ENCODE measurements at regions not wholly inside any gene's neighbourhood (a gene's known extent, or its start where the extent isn't known, plus 50 kb on each side); places are given as distances from the start of the nearest gene placed in this dataset.

DNA sequence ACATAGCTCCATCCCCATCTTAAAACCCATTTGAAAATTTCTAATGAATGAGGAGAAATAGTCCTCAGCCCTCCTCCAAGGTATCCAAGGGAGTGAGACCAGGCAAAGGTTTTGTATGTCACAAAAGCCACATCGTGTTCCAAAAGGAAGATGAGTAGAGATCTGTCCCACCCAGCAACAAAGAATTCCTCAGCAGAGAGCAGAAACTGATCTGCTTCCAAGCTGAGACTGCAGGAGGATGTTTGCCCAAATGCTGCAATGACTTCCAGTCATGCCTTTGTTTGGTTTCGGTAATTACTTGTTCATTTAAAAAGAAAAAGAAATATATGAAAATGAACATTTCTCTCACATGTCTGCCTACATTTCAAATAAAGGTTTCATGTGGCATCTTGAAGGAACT, 186.9 kb downstream of the SETD4 start:
- H3K27ac Mint-ChIP-seq (ENCODE audit: unreplicated experiment) = no peak overlapping the region
- peaks cover 2% of the 10 kb centered on the region for H3K9me3 Mint-ChIP-seq (ENCODE audit: unreplicated experiment)
- no peak overlapping the region for H3K4me3 Mint-ChIP-seq (ENCODE audit: unreplicated experiment)
- H3K4me1 Mint-ChIP-seq (ENCODE audit: low read depth, unreplicated experiment) = no peaks in the 10 kb centered on the region
- peaks cover 8% of the 10 kb centered on the region for H3K27me3 Mint-ChIP-seq (ENCODE audit: unreplicated experiment)
- H3K36me3 Mint-ChIP-seq (ENCODE audit: unreplicated experiment) = peaks cover 8% of the 10 kb centered on the region
- DNase-seq = no peak
- TF ChIP-seq, protein P1, sequence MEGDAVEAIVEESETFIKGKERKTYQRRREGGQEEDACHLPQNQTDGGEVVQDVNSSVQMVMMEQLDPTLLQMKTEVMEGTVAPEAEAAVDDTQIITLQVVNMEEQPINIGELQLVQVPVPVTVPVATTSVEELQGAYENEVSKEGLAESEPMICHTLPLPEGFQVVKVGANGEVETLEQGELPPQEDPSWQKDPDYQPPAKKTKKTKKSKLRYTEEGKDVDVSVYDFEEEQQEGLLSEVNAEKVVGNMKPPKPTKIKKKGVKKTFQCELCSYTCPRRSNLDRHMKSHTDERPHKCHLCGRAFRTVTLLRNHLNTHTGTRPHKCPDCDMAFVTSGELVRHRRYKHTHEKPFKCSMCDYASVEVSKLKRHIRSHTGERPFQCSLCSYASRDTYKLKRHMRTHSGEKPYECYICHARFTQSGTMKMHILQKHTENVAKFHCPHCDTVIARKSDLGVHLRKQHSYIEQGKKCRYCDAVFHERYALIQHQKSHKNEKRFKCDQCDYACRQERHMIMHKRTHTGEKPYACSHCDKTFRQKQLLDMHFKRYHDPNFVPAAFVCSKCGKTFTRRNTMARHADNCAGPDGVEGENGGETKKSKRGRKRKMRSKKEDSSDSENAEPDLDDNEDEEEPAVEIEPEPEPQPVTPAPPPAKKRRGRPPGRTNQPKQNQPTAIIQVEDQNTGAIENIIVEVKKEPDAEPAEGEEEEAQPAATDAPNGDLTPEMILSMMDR (IDR thresholded peaks at IDR 0.05; ENCODE audit: partially characterized antibody, unreplicated experiment) = no peak

DNA sequence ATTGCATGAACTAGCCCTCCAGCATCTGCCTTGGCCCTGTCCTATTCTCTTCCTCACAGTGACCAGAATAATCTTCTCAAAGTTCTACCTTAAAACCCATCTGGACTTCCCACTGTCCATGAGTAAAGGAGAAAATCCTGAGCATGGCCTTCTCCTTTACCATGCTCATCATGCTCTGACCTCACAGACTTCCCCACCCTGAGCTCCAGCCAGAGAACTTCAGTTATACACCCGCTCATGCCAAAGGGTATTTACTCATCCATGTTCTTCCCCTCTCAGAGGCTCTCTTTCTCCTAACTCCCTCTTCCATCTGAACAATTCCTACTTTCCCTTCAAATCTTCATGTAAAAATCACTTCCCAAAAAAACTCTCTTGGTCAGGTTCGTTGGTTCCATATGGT, 188.4 kb downstream of the SETD4 start:
- H3K4me3 Mint-ChIP-seq (ENCODE audit: unreplicated experiment) = no peak overlapping the region
- peaks cover 2% of the 10 kb centered on the region for H3K9me3 Mint-ChIP-seq (ENCODE audit: unreplicated experiment)
- TF ChIP-seq, protein P1 (IDR thresholded peaks at IDR 0.05; ENCODE audit: partially characterized antibody, unreplicated experiment) = no peak
- peaks cover 10% of the 10 kb centered on the region for H3K36me3 Mint-ChIP-seq (ENCODE audit: unreplicated experiment)
- no peak overlapping the region for H3K27ac Mint-ChIP-seq (ENCODE audit: unreplicated experiment)
- peaks cover 8% of the 10 kb centered on the region for H3K27me3 Mint-ChIP-seq (ENCODE audit: unreplicated experiment)
- DNase-seq = no peak
- H3K4me1 Mint-ChIP-seq (ENCODE audit: low read depth, unreplicated experiment) = no peaks in the 10 kb centered on the region

DNA sequence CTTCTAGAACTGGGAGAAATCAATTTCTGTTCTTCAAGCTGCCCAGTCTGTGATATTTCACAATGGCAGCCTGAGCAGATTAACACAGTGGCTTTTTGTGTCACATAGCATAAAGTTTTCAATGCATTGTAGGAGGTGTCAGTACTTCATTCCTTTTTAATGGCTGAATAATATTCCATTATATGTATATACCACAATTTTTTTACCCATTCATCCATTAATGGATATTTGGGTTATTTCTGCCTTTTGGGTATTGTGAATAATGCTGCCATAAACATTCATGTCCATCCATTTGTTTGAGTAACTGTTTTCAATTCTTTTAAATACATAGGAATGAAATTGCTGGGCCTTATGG, 191.5 kb downstream of the SETD4 start:
- H3K9me3 Mint-ChIP-seq (ENCODE audit: unreplicated experiment) = no peaks in the 10 kb centered on the region
- H3K27ac Mint-ChIP-seq (ENCODE audit: unreplicated experiment) = no peak overlapping the region
- H3K4me3 Mint-ChIP-seq (ENCODE audit: unreplicated experiment) = no peak overlapping the region
- H3K27me3 Mint-ChIP-seq (ENCODE audit: unreplicated experiment) = peaks cover 3% of the 10 kb centered on the region
- no peak for DNase-seq
- peaks cover 4% of the 10 kb centered on the region for H3K36me3 Mint-ChIP-seq (ENCODE audit: unreplicated experiment)
- H3K4me1 Mint-ChIP-seq (ENCODE audit: low read depth, unreplicated experiment) = no peaks in the 10 kb centered on the region
- TF ChIP-seq, protein P1 (IDR thresholded peaks at IDR 0.05; ENCODE audit: partially characterized antibody, unreplicated experiment) = no peak

DNA sequence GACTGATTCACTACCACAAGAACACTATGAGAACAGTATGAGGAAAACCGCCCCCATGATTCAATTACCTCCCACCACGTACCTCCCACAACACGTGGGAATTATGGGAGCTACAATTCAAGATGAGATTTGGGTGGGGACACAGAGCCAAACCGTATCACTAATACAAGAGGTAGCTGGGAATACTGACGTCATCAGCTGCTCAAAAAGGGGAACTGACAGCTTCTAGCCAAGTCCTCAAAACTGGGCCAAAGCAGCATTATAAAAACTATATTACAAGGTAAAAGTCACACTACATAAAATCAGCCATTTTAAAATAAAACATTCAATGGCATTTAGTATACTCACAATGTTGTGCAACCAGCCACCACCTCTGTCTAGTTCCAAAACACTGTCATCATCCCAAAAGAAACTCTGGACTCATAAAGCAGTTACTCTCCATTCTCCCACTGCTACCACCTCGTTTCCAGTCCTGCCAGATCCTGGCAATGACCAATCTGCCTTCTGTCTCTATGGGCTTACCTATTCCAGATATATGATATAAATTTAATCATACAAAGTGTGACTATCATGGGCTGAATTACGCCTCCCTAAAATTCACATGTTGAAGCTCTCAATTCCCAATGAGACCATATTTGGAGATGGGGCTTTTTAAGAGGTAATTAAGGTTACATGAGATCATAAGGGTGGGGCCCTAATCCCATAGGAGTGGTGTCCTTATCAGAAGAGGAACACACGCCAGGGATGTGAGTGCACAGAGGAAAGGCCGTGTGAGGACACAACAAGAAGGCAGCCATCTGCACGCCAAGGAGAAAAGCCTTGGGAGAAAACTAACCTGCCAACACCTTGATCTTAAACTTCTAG, 192.1 kb downstream of the SETD4 start:
- Mint-ChIP-seq H3K36me3 (ENCODE audit: unreplicated experiment) (peaks cover 4% of the 10 kb centered on the region), H3K4me1 (ENCODE audit: low read depth, unreplicated experiment) (no peaks in the 10 kb centered on the region), H3K4me3 (ENCODE audit: unreplicated experiment) (no peak overlapping the region), H3K9me3 (ENCODE audit: unreplicated experiment) (no peaks in the 10 kb centered on the region), H3K27ac (ENCODE audit: unreplicated experiment) (no peak overlapping the region), H3K27me3 (ENCODE audit: unreplicated experiment) (peaks cover 3% of the 10 kb centered on the region)
- no peak for DNase-seq
- TF ChIP-seq, protein P1 (IDR thresholded peaks at IDR 0.05; ENCODE audit: partially characterized antibody, unreplicated experiment) = no peak

DNA sequence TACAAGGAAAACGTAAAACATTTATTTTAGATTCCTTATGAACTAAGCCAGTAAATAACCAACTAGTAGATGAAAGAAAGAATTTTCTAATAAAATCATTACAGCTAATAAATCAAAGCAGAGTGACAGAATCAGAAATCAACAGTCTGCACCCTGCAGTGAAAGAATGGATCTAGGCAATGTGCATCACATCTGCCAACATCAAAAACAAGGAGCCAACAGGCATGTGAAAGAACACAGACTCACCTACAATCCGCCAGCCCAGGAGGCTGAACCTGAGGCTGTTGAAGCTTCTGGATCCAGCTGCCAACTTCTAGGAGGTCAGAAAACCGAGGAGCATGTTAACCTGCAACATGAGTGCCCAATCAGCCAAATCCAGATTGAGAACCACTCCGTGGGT, 196.3 kb downstream of the SETD4 start:
- Mint-ChIP-seq H3K4me3 (ENCODE audit: unreplicated experiment) (no peak overlapping the region), H3K9me3 (ENCODE audit: unreplicated experiment) (peaks cover under 1% of the 10 kb centered on the region), H3K27ac (ENCODE audit: unreplicated experiment) (no peak overlapping the region), H3K36me3 (ENCODE audit: unreplicated experiment) (peaks cover 4% of the 10 kb centered on the region), H3K4me1 (ENCODE audit: low read depth, unreplicated experiment) (peaks cover under 1% of the 10 kb centered on the region), H3K27me3 (ENCODE audit: unreplicated experiment) (no peaks in the 10 kb centered on the region)
- TF ChIP-seq, protein P1 (IDR thresholded peaks at IDR 0.05; ENCODE audit: partially characterized antibody, unreplicated experiment) = no peak
- DNase-seq = no peak
